HG03571 (cell line): ENCODE measurements at regions not wholly inside any gene's neighbourhood (a gene's known extent, or its start where the extent isn't known, plus 50 kb on each side); places are given as distances from the start of the nearest gene placed in this dataset.

Experiments used
- ATAC-seq: cut with Tn5 transposase; IDR thresholded peaks from one replicate; pipeline ENCODE4 v1.9.1; 2021; ENCODE audit not compliant: unreplicated experiment

- ATAC-seq: no peak
Measured at GRCh38 chr18:22040533-22040932, 128.9 kb upstream of the GATA6 start.

- ATAC-seq: no peak
Measured at GRCh38 chr18:22043837-22044236, 125.6 kb upstream of the GATA6 start.

- no peak for ATAC-seq
Measured at GRCh38 chr18:22044474-22045220, 124.7 kb upstream of the GATA6 start.

- ATAC-seq: no peak
Measured at GRCh38 chr18:22045221-22045918, 124.0 kb upstream of the GATA6 start.

GRCh38 chr18:22046473-22046872 is 122.9 kb upstream of the GATA6 start:
- no peak for ATAC-seq

- no peak for ATAC-seq
Measured at GRCh38 chr18:22047485-22047884, 121.9 kb upstream of the GATA6 start.

- no peak for ATAC-seq
Measured at GRCh38 chr18:22048221-22048620, 121.2 kb upstream of the GATA6 start.

- ATAC-seq: no peak
Measured at GRCh38 chr18:22048932-22049615, 120.3 kb upstream of the GATA6 start.

- no peak for ATAC-seq
Measured at GRCh38 chr18:22052405-22053105, 116.8 kb upstream of the GATA6 start.

- no peak for ATAC-seq
Measured at GRCh38 chr18:22055466-22056238, 113.7 kb upstream of the GATA6 start.

GRCh38 chr18:22056950-22057349 is 112.4 kb upstream of the GATA6 start:
- no peak for ATAC-seq

GRCh38 chr18:22057908-22058527 is 111.4 kb upstream of the GATA6 start:
- ATAC-seq: no peak

GRCh38 chr18:22060361-22060760 is 109.0 kb upstream of the GATA6 start:
- ATAC-seq: no peak

- no peak for ATAC-seq
Measured at GRCh38 chr18:22063102-22063501, 106.3 kb upstream of the GATA6 start.

- ATAC-seq: no peak
Measured at GRCh38 chr18:22063672-22064071, 105.7 kb upstream of the GATA6 start.

GRCh38 chr18:22064581-22064980 is 104.8 kb upstream of the GATA6 start:
- ATAC-seq: no peak

- ATAC-seq: no peak
Measured at GRCh38 chr18:22065311-22065710, 104.1 kb upstream of the GATA6 start.

GRCh38 chr18:22066083-22066485 is 103.3 kb upstream of the GATA6 start:
- no peak for ATAC-seq

GRCh38 chr18:22067109-22067508 is 102.3 kb upstream of the GATA6 start:
- no peak for ATAC-seq

GRCh38 chr18:22067682-22068081 is 101.7 kb upstream of the GATA6 start:
- no peak for ATAC-seq
